ENCODE measurements at regions not wholly inside any gene's neighbourhood (a gene's known extent, or its start where the extent isn't known, plus 50 kb on each side); places are given as distances from the start of the nearest gene placed in this dataset.
"Not testable (repeated sequence)": the region's sequence is repeated elsewhere in the genome, so short reads cannot be mapped to it uniquely, and the experiment has no call there.

DNA sequence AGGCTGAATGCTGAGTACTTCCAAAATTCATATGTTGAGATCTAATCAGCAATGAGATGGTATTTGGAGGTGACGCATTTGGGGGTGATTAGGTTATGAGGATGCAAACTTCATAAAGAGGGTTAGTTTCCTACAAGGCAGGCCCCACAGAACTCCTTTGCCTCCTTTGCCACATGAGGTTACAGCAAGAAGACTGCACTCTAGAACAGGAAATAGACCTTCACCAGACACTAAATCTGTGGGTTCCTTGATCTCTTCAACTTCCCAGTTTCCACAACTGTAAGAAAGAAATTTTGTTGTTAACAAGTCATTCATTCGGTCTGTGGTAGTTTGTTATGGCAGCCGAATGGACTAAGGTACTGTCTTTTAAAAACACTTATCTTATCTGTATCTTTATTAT lies 681.9 kb upstream of the HS3ST1 start:
- no peaks in the 10 kb centered on the region for H3K9me3 ChIP-seq (ENCODE audit: low read depth, low read length)
- H3K36me3 ChIP-seq (ENCODE audit: insufficient read depth, low read length), result no peaks in the 10 kb centered on the region
- no peak overlapping the region for H3K4me3 ChIP-seq
- TF ChIP-seq EZH2 (IDR thresholded peaks at IDR 0.05), result no peak
- no peak for TF ChIP-seq FOXP2 (optimal IDR thresholded peaks at IDR 0.05; ENCODE audit: control extremely low read depth, extremely low read length, insufficient read depth)
- TF ChIP-seq POLR2AphosphoS5 (IDR thresholded peaks at IDR 0.05; ENCODE audit: borderline replicate concordance, low read depth, low read length), result no peak
- no peak for DNase-seq (ENCODE audit: low read depth, low spot score)
- H3K9ac ChIP-seq (ENCODE audit: insufficient read length), result no peak overlapping the region
- no peak overlapping the region for H3K27ac ChIP-seq

DNA sequence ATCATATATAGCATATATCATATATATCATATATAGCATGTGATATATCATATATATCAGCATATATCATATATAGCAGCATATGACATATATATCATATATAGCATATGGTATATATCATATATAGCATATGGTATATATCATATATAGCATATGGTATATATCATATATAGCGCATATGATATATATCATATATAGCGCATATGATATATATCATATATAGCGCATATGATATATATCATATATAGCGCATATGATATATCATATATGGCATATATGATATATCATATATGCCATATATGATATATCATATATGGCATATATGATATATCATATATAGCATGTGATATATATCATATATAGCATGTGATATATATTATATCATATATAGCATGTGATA lies 680.4 kb upstream of the HS3ST1 start:
- DNase-seq (ENCODE audit: low read depth, low spot score); H3K4me3 ChIP-seq; H3K9me3 ChIP-seq (ENCODE audit: low read depth, low read length); H3K27ac ChIP-seq; H3K36me3 ChIP-seq (ENCODE audit: insufficient read depth, low read length); H3K9ac ChIP-seq (ENCODE audit: insufficient read length): not testable (repeated sequence)

DNA sequence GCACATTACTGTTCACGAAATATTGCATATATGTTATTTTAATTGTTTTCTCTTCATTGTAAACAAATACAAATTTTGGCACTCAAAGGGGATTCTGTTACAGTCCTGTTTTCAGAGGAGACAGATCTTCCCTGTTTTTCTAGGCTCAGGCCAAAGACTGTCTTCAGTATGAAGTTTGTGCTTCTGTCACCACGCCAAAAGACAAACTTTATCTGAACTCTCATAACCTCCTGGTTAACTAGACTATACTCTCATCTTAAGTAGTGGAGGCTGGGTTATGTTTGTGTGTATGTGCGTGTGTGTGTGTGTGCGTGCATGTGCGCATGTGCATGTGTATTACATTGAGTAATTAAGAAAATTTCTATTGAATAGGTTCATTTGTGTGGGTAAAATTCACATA lies 676.8 kb upstream of the HS3ST1 start:
- Histone ChIP-seq H3K36me3 (ENCODE audit: insufficient read depth, low read length) (no peaks in the 10 kb centered on the region), H3K27ac (no peak overlapping the region), H3K9ac (ENCODE audit: insufficient read length) (no peak overlapping the region), H3K4me3 (no peak overlapping the region), H3K9me3 (ENCODE audit: low read depth, low read length) (no peaks in the 10 kb centered on the region)
- TF ChIP-seq FOXP2 (optimal IDR thresholded peaks at IDR 0.05; ENCODE audit: control extremely low read depth, extremely low read length, insufficient read depth), result no peak
- TF ChIP-seq POLR2AphosphoS5 (IDR thresholded peaks at IDR 0.05; ENCODE audit: borderline replicate concordance, low read depth, low read length), result no peak
- DNase-seq (ENCODE audit: low read depth, low spot score), result no peak

DNA sequence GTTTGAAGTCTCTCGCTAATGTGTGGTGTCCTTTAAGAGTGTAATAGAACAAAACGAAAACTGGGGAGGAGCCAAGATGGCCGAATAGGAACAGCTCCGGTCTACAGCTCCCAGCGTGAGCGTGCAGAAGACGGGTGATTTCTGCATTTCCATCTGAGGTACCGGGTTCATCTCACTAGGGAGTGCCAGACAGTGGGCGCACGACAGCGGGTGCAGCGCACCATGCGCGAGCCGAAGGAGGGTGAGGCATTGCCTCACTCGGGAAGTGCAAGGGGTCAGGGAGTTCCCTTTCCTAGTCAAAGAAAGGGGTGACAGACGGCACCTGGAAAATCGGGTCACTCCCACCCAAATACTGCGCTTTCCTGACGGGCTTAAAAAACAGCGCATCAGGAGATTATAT lies 661.2 kb upstream of the HS3ST1 start:
- not testable (repeated sequence) for H3K9me3 ChIP-seq (ENCODE audit: low read depth, low read length); DNase-seq (ENCODE audit: low read depth, low spot score); H3K36me3 ChIP-seq (ENCODE audit: insufficient read depth, low read length); H3K27ac ChIP-seq; H3K4me3 ChIP-seq; H3K9ac ChIP-seq (ENCODE audit: insufficient read length)

DNA sequence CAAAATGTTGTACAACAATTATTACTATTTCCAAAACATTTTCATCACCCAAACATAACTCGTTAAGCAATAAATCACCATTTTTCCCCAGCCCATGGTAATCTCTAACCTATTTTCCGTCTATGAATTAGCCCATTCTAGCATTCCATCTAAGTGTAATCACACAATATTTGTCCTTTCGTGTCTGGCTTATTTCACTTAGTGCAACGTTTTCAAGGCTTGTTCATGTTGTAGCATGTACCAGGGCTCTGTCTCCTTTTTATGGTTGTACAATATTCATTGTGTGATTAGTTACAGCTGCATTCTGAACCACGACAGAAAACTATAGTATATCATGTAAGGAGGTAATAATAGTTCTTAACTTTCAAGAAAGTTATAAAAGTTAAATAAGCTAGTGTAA lies 656.0 kb upstream of the HS3ST1 start:
- H3K4me3 ChIP-seq, result no peak overlapping the region
- no peak for DNase-seq (ENCODE audit: low read depth, low spot score)
- H3K36me3 ChIP-seq (ENCODE audit: insufficient read depth, low read length), result no peaks in the 10 kb centered on the region
- no peak for TF ChIP-seq FOXP2 (optimal IDR thresholded peaks at IDR 0.05; ENCODE audit: control extremely low read depth, extremely low read length, insufficient read depth)
- no peak for TF ChIP-seq POLR2AphosphoS5 (IDR thresholded peaks at IDR 0.05; ENCODE audit: borderline replicate concordance, low read depth, low read length)
- no peak for TF ChIP-seq EZH2 (IDR thresholded peaks at IDR 0.05)
- no peak overlapping the region for H3K27ac ChIP-seq
- no peak overlapping the region for H3K9ac ChIP-seq (ENCODE audit: insufficient read length)
- no peaks in the 10 kb centered on the region for H3K9me3 ChIP-seq (ENCODE audit: low read depth, low read length)

DNA sequence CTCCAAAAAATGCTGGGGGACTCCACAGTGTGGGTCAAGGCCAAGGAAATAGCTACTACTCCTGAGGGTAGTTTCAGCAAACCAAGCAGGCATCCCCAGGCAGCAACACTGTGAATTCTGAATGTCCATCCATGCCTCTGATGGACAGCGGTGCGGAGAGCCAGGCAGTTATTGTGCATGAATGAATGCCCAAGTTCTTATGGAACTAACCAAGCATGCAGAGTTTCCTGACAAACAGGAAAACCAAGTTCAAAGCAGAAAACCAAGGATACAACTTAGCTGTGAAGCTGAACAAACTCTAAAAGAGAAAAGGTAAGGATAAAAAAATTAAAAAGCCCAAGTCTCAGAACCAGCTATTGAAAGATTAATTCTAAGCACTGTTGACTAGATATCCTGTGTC lies 642.6 kb upstream of the HS3ST1 start:
- Histone ChIP-seq H3K4me3 (no peak overlapping the region), H3K9ac (ENCODE audit: insufficient read length) (no peak overlapping the region), H3K27ac (no peak overlapping the region), H3K9me3 (ENCODE audit: low read depth, low read length) (no peaks in the 10 kb centered on the region), H3K36me3 (ENCODE audit: insufficient read depth, low read length) (no peaks in the 10 kb centered on the region)
- DNase-seq (ENCODE audit: low read depth, low spot score), result no peak
- TF ChIP-seq FOXP2 (optimal IDR thresholded peaks at IDR 0.05; ENCODE audit: control extremely low read depth, extremely low read length, insufficient read depth) (no peak), EZH2 (IDR thresholded peaks at IDR 0.05) (no peak), POLR2AphosphoS5 (IDR thresholded peaks at IDR 0.05; ENCODE audit: borderline replicate concordance, low read depth, low read length) (no peak)

DNA sequence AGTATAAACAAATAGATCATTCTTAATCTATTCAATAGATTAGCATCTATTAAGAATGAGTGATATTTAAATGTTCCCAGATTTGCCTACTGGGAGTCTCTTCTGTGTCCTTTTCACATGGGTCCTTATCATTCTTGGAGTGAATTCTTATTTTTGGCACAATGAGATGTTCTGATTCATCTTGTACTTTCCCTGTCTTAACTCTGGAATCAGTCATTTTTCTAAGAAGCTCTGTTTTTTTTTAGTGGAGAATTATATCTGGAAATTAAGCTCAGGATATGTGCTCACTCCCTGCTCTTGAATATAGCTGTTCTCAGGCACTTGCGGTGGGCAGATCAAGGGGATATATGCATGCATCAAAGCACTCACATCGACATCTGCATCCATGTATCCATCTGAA lies 625.3 kb upstream of the HS3ST1 start:
- H3K27ac ChIP-seq, result no peak overlapping the region
- no peak for DNase-seq (ENCODE audit: low read depth, low spot score)
- no peaks in the 10 kb centered on the region for H3K36me3 ChIP-seq (ENCODE audit: insufficient read depth, low read length)
- H3K9ac ChIP-seq (ENCODE audit: insufficient read length), result no peak overlapping the region
- no peak overlapping the region for H3K4me3 ChIP-seq
- TF ChIP-seq FOXP2 (optimal IDR thresholded peaks at IDR 0.05; ENCODE audit: control extremely low read depth, extremely low read length, insufficient read depth) (no peak), POLR2AphosphoS5 (IDR thresholded peaks at IDR 0.05; ENCODE audit: borderline replicate concordance, low read depth, low read length) (no peak), EZH2 (IDR thresholded peaks at IDR 0.05) (no peak)
- H3K9me3 ChIP-seq (ENCODE audit: low read depth, low read length), result no peaks in the 10 kb centered on the region

DNA sequence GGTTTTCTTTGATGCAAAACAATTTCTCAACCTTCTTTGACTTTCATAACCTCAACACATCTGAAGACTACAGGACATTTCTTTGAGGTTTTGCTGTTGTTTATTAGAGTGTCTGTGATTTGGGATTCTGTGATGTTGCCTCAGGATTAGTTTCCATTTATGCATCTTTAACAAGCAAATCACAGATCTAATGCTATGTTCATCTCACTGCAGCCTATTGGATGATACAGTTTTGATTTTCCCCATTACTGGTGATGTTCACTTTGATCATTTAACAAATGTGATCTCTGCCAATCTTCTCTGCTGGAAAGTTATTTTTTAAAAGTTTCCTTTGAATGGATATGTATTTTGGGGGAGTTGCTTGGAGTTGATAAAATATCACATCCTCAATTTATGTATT lies 624.9 kb upstream of the HS3ST1 start:
- no peak overlapping the region for H3K27ac ChIP-seq
- no peaks in the 10 kb centered on the region for H3K36me3 ChIP-seq (ENCODE audit: insufficient read depth, low read length)
- no peak for TF ChIP-seq POLR2AphosphoS5 (IDR thresholded peaks at IDR 0.05; ENCODE audit: borderline replicate concordance, low read depth, low read length)
- no peak for TF ChIP-seq EZH2 (IDR thresholded peaks at IDR 0.05)
- TF ChIP-seq FOXP2 (optimal IDR thresholded peaks at IDR 0.05; ENCODE audit: control extremely low read depth, extremely low read length, insufficient read depth), result no peak
- no peak for DNase-seq (ENCODE audit: low read depth, low spot score)
- no peak overlapping the region for H3K9ac ChIP-seq (ENCODE audit: insufficient read length)
- no peak overlapping the region for H3K4me3 ChIP-seq
- H3K9me3 ChIP-seq (ENCODE audit: low read depth, low read length), result no peaks in the 10 kb centered on the region

DNA sequence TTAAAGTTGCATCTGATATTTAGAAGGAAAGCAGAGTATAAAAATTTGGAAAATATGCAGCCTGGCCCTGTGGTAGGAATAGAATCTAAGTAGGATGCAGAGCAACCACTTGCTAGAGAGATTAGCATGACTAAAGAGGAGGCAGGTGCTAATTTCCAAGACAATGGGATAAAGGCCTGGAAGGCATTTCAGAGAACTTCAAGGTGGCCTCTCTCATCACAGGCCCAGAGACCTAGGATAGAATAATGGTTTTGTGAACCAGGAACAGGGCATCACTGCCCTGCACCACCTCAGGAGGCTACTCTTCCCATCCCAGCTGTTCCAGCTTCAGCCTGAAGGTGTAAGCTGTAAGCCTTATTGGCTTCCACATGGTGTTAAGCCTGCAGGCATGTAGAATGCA lies 621.7 kb upstream of the HS3ST1 start:
- no peaks in the 10 kb centered on the region for H3K9me3 ChIP-seq (ENCODE audit: low read depth, low read length)
- TF ChIP-seq FOXP2 (optimal IDR thresholded peaks at IDR 0.05; ENCODE audit: control extremely low read depth, extremely low read length, insufficient read depth), result no peak
- no peak for TF ChIP-seq POLR2AphosphoS5 (IDR thresholded peaks at IDR 0.05; ENCODE audit: borderline replicate concordance, low read depth, low read length)
- TF ChIP-seq EZH2 (IDR thresholded peaks at IDR 0.05), result no peak
- H3K4me3 ChIP-seq, result no peak overlapping the region
- no peak for DNase-seq (ENCODE audit: low read depth, low spot score)
- H3K27ac ChIP-seq, result no peak overlapping the region
- no peaks in the 10 kb centered on the region for H3K36me3 ChIP-seq (ENCODE audit: insufficient read depth, low read length)
- no peak overlapping the region for H3K9ac ChIP-seq (ENCODE audit: insufficient read length)

DNA sequence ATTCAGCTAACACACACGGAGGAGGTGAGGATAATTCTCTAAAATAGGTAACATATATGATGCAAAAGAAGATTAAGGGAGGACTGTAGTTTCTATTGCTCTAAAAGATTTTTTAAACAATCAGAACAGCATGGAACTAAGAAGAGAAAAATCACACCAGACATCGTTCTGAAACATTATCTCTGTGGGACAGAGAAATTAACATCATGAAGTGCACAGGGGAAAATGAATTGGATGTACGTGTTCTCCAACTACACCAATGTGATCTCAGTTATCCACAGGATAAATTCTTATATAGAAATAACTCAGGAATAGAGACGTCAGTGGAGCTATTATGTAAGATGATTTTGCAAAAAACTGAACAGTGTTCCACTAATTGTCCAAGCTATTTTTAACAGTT lies 614.1 kb upstream of the HS3ST1 start:
- no peak for DNase-seq (ENCODE audit: low read depth, low spot score)
- Histone ChIP-seq H3K9me3 (ENCODE audit: low read depth, low read length) (no peaks in the 10 kb centered on the region), H3K27ac (no peak overlapping the region), H3K4me3 (no peak overlapping the region), H3K36me3 (ENCODE audit: insufficient read depth, low read length) (no peaks in the 10 kb centered on the region), H3K9ac (ENCODE audit: insufficient read length) (no peak overlapping the region)
- TF ChIP-seq FOXP2 (optimal IDR thresholded peaks at IDR 0.05; ENCODE audit: control extremely low read depth, extremely low read length, insufficient read depth), result no peak
- no peak for TF ChIP-seq EZH2 (IDR thresholded peaks at IDR 0.05)
- no peak for TF ChIP-seq POLR2AphosphoS5 (IDR thresholded peaks at IDR 0.05; ENCODE audit: borderline replicate concordance, low read depth, low read length)
